HG03135 (cell line): ENCODE measurements at regions not wholly inside any gene's neighbourhood (a gene's known extent, or its start where the extent isn't known, plus 50 kb on each side); places are given as distances from the start of the nearest gene placed in this dataset.

ENCODE experiments used
- ATAC-seq: cut with Tn5 transposase; IDR thresholded peaks from one replicate; pipeline ENCODE4 v1.9.1; 2021; ENCODE audit warnings: mild to moderate bottlenecking, moderate library complexity; ENCODE audit not compliant: unreplicated experiment

- no peak for ATAC-seq
Measured at GRCh38 chr14:101189266-101189665, 285.7 kb upstream of the RTL1 start.

- ATAC-seq: no peak
Measured at GRCh38 chr14:101189962-101190560, 286.5 kb upstream of the RTL1 start.

- no peak for ATAC-seq
Measured at GRCh38 chr14:101191101-101191720, 287.7 kb upstream of the RTL1 start.

- no peak for ATAC-seq
Measured at GRCh38 chr14:101191721-101192660, 288.5 kb upstream of the RTL1 start.

GRCh38 chr14:101192661-101193000, 289.1 kb upstream of the RTL1 start:
- ATAC-seq: no peak

- ATAC-seq: no peak
Measured at GRCh38 chr14:101193106-101193844, 289.8 kb upstream of the RTL1 start.

GRCh38 chr14:101193845-101194372, 290.4 kb upstream of the RTL1 start:
- ATAC-seq: no peak

- no peak for ATAC-seq
Measured at GRCh38 chr14:101194373-101195308, 291.1 kb upstream of the RTL1 start.

- no peak for ATAC-seq
Measured at GRCh38 chr14:101195309-101195901, 291.9 kb upstream of the RTL1 start.

GRCh38 chr14:101196051-101196712, 292.7 kb upstream of the RTL1 start:
- ATAC-seq: no peak

GRCh38 chr14:101196795-101197590, 293.5 kb upstream of the RTL1 start:
- no peak for ATAC-seq

- no peak for ATAC-seq
Measured at GRCh38 chr14:101197595-101198397, 294.3 kb upstream of the RTL1 start.

- no peak for ATAC-seq
Measured at GRCh38 chr14:101198398-101199027, 295.0 kb upstream of the RTL1 start.

GRCh38 chr14:101199028-101199770, 295.7 kb upstream of the RTL1 start:
- no peak for ATAC-seq

- no peak for ATAC-seq
Measured at GRCh38 chr14:101200008-101200649, 296.6 kb upstream of the RTL1 start.
